H1 (cell line): ENCODE measurements at regions not wholly inside any gene's neighbourhood (a gene's known extent, or its start where the extent isn't known, plus 50 kb on each side); places are given as distances from the start of the nearest gene placed in this dataset.

Experiments
- CEBPB ChIP-seq: IDR thresholded peaks from 2 replicates; pipeline ENCODE4 v1.6.1; 2012; ENCODE audit warnings: low read depth, low read length
- CREB1 ChIP-seq: IDR thresholded peaks from 2 replicates; pipeline ENCODE4 v1.6.1; 2012; ENCODE audit warnings: inconsistent platforms
- EP300 ChIP-seq, 2 experiments: IDR thresholded peaks; 1 replicate in 1 of 2; 2 replicates in 1 of 2; pipeline ENCODE4 v1.6.1; 2011 to 2012; ENCODE audit warnings: low read depth in 2 of 2, low read length in 2 of 2, mild to moderate bottlenecking in 2 of 2, borderline replicate concordance in 1 of 2, inconsistent platforms in 1 of 2, moderate library complexity in 1 of 2
- EZH2 ChIP-seq: fragments of 200-600 bp; sonication (generic); IDR thresholded peaks from 2 replicates; pipeline ENCODE4 v1.7.1; 2012; ENCODE audit warnings: low read depth, mild to moderate bottlenecking, moderate library complexity, low read length, inconsistent platforms; ENCODE audit not compliant: severe bottlenecking
- HDAC2 ChIP-seq, 2 experiments: fragments of 300-600 bp in 1 of 2; sonication (generic) in 1 of 2; IDR thresholded peaks; 2 replicates each; pipeline ENCODE4 v1.6.1; 2011 to 2012; ENCODE audit warnings: low read depth in 2 of 2, low read length in 2 of 2, mild to moderate bottlenecking in 2 of 2, moderate library complexity in 2 of 2, borderline replicate concordance in 1 of 2, inconsistent platforms in 1 of 2
- HDAC6 ChIP-seq: IDR thresholded peaks from one replicate; pipeline ENCODE4 v1.7.1; 2012; ENCODE audit warnings: low read depth, mild to moderate bottlenecking, inconsistent platforms, low read length, moderate library complexity
- KDM1A ChIP-seq: fragments of 200-600, 300-600 bp; sonication (generic); IDR thresholded peaks from 2 replicates; pipeline ENCODE4 v1.7.1; 2016; ENCODE audit warnings: mild to moderate bottlenecking, low read length, borderline replicate concordance
- MAFK ChIP-seq: IDR thresholded peaks from 2 replicates; pipeline ENCODE4 v1.6.1; 2012; ENCODE audit warnings: low read depth, mild to moderate bottlenecking, improper control_type of control experiment, low read length
- YY1 ChIP-seq: IDR thresholded peaks from 2 replicates; pipeline ENCODE4 v1.6.1; 2011; ENCODE audit warnings: low read depth, mild to moderate bottlenecking, low read length
- TF ChIP-seq, protein P1 (sequence below), 3 experiments: IDR thresholded peaks; 1 replicate in 2 of 3; 2 replicates in 1 of 3; pipeline versions ENCODE4 v1.5.1 to v1.6.1; 2011; ENCODE audit warnings: low read length in 3 of 3, mild to moderate bottlenecking in 3 of 3, inconsistent platforms in 2 of 3, low read depth in 1 of 3, moderate library complexity in 1 of 3; ENCODE audit not compliant: insufficient read depth in 1 of 3; ENCODE audit errors: control extremely low read depth in 1 of 3

DNA sequence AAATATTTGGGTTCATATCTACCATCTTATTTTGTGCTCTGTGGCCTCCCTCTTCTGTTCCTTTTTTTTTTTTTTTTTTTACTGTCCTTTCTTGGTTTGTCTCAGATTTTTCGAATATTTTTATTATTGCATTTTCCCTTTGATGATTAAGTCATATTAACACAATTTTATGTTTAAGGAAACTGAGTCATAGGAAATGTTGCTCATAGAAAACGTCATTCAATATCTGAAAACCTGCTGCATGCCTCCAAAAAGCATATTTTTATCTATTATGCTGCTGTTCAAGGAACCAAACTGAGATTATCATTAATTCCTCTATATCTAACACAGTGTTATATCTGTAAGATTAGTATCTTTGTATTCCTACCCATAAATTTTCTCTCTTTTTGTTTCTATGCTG, 614.3 kb upstream of the SLC8A1 start:
- TF ChIP-seq HDAC2 (IDR thresholded peaks at IDR 0.05; ENCODE audit: borderline replicate concordance in 1 of 2, low read depth in 2 of 2, low read length in 2 of 2) (no peak), EP300 (IDR thresholded peaks at IDR 0.05; ENCODE audit: borderline replicate concordance in 1 of 2, low read depth in 2 of 2, low read length in 2 of 2) (no peak), EZH2 (no peak), CEBPB (no peak), KDM1A (no peak), YY1 (no peak), MAFK (no peak), CREB1 (no peak), HDAC6 (no peak)
- TF ChIP-seq, protein P1, sequence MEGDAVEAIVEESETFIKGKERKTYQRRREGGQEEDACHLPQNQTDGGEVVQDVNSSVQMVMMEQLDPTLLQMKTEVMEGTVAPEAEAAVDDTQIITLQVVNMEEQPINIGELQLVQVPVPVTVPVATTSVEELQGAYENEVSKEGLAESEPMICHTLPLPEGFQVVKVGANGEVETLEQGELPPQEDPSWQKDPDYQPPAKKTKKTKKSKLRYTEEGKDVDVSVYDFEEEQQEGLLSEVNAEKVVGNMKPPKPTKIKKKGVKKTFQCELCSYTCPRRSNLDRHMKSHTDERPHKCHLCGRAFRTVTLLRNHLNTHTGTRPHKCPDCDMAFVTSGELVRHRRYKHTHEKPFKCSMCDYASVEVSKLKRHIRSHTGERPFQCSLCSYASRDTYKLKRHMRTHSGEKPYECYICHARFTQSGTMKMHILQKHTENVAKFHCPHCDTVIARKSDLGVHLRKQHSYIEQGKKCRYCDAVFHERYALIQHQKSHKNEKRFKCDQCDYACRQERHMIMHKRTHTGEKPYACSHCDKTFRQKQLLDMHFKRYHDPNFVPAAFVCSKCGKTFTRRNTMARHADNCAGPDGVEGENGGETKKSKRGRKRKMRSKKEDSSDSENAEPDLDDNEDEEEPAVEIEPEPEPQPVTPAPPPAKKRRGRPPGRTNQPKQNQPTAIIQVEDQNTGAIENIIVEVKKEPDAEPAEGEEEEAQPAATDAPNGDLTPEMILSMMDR (IDR thresholded peaks at IDR 0.05; ENCODE audit: control extremely low read depth in 1 of 3, insufficient read depth in 1 of 3, low read depth in 1 of 3, low read length in 3 of 3), result no peak
